Neural cell (in vitro differentiated cells): ENCODE measurements at regions not wholly inside any gene's neighbourhood (a gene's known extent, or its start where the extent isn't known, plus 50 kb on each side); places are given as distances from the start of the nearest gene placed in this dataset.

Experiments used
- EZH2 ChIP-seq: fragments of 200-600, 300-800 bp; shearing (Covaris generic), sonication (generic); IDR thresholded peaks from 2 replicates; pipeline ENCODE4 v1.6.1; 2014; ENCODE audit warnings: antibody characterized with exemption, low read length, borderline replicate concordance, mild to moderate bottlenecking; ENCODE audit not compliant: insufficient read depth, poor library complexity, severe bottlenecking
- POLR2AphosphoS5 ChIP-seq: IDR thresholded peaks from 2 replicates; pipeline ENCODE4 v1.6.1; 2012
- TAF1 ChIP-seq: IDR thresholded peaks from 2 replicates; pipeline ENCODE4 v1.6.1; 2012; ENCODE audit warnings: low read depth
- TF ChIP-seq, protein P1 (sequence below): fragments of 450-650 bp; IDR thresholded peaks from 2 replicates; pipeline ENCODE4 v1.5.1; 2014; ENCODE audit warnings: antibody characterized with exemption, mild to moderate bottlenecking, moderate library complexity; ENCODE audit not compliant: poor library complexity, severe bottlenecking

DNA sequence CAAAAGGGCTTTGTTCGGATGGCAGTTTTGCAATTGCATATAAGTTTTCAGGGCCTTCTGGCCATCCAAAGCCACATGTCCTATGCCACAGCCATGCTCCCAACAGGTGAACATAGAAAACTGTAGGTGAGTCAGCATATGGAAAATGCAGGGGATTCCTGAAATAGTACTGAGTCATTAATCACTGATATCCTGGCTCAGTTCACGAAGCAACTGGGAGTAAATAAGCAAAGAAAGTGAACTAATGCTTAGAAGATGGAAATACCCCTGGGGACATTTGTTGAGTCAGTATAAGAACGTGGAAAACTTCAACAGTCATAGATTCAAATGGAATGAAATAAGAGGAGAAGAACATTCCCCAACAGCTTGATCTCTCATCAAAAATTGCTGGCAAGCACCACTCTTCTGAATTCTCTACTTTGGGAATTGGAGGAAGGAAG lies 148.9 kb upstream of the RUNX1 start:
- TF ChIP-seq, protein P1, sequence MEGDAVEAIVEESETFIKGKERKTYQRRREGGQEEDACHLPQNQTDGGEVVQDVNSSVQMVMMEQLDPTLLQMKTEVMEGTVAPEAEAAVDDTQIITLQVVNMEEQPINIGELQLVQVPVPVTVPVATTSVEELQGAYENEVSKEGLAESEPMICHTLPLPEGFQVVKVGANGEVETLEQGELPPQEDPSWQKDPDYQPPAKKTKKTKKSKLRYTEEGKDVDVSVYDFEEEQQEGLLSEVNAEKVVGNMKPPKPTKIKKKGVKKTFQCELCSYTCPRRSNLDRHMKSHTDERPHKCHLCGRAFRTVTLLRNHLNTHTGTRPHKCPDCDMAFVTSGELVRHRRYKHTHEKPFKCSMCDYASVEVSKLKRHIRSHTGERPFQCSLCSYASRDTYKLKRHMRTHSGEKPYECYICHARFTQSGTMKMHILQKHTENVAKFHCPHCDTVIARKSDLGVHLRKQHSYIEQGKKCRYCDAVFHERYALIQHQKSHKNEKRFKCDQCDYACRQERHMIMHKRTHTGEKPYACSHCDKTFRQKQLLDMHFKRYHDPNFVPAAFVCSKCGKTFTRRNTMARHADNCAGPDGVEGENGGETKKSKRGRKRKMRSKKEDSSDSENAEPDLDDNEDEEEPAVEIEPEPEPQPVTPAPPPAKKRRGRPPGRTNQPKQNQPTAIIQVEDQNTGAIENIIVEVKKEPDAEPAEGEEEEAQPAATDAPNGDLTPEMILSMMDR = no peak
- no peak for TF ChIP-seq POLR2AphosphoS5
- TF ChIP-seq TAF1 = no peak
- TF ChIP-seq EZH2 = no peak
